ENCODE measurements at regions not wholly inside any gene's neighbourhood (a gene's known extent, or its start where the extent isn't known, plus 50 kb on each side); places are given as distances from the start of the nearest gene placed in this dataset.

GRCh38 chr5:112549605-112550166, 130.6 kb upstream of the EPB41L4A start (continued):
- TF ChIP-seq, protein P1, sequence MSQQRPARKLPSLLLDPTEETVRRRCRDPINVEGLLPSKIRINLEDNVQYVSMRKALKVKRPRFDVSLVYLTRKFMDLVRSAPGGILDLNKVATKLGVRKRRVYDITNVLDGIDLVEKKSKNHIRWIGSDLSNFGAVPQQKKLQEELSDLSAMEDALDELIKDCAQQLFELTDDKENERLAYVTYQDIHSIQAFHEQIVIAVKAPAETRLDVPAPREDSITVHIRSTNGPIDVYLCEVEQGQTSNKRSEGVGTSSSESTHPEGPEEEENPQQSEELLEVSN (IDR thresholded peaks at IDR 0.05; ENCODE audit: borderline replicate concordance in 1 of 2, extremely low read depth in 1 of 2, insufficient read depth in 1 of 2, insufficient read length in 1 of 2, low read depth in 1 of 2, low read length in 1 of 2, poor library complexity in 1 of 2, severe bottlenecking in 1 of 2): no peak
- TF ChIP-seq PTRF (tag; IDR thresholded peaks at IDR 0.05): no peak
- TF ChIP-seq MAFK (IDR thresholded peaks at IDR 0.05; ENCODE audit: low read length): no peak
- TF ChIP-seq KHSRP (IDR thresholded peaks at IDR 0.05): no peak
- no peak for TF ChIP-seq ZZZ3 (IDR thresholded peaks at IDR 0.05)
- no peak for TF ChIP-seq IRF9 (tag; IDR thresholded peaks at IDR 0.05)
- TF ChIP-seq, protein P2, sequence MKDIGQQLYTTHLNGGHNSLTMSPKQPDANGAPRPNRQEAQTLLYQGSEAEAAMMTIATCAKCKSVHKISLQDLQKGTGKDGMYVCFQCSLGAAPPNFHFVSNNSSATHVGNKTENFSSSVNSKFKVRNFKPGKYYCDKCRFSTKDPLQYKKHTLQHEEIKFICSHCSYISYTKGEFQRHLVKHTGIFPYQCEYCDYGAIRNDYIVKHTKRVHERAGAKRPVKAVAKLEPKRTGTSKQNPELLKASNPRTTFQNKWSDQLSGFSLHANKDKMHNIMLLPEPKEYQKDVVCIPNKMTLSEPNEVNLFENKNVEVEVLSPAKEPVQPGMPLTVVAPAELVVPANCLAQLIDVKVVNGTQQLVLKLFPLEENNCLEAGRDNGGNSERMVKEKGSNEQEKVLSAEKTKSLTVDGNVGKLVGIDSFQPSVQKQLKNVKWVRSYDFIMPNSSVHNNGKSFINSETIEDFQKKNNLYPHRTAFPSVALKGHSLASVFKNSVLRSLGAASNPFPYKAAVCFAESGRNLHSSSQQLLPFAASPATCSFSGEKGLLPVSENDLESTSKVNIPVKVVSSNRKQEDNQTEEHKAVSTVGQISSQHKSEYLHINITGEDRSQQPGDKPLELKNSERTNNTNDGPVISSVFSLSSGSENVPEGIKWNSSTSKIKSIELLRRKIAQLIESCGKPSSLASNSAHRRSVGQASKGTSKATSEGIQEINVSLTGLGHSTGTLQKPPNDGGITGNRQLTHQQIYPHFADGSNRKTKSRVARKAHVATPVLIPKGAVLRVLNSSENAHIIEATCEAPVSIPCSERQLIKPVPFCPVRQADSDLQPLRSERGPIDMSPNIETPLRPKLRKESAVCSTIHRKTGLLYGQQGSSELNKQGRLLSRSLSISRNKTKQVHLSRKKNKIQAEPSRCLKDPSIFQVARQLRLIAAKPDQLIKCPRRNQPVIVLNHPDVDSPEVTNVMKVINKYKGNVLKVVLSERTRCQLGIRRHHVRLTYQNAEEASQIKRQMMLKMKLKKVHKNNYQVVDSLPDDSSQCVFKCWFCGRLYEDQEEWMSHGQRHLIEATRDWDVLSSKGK (CRISPR knock-in tag; IDR thresholded peaks at IDR 0.05): no peak
- TF ChIP-seq NBN (IDR thresholded peaks at IDR 0.05; ENCODE audit: low read depth): no peak
- no peak for TF ChIP-seq BRF1 (IDR thresholded peaks at IDR 0.05; ENCODE audit: borderline replicate concordance, extremely low read depth, insufficient read length)
- no peak for TF ChIP-seq ARID2 (IDR thresholded peaks at IDR 0.05)
- peak; percentile 76; the same call in 1 of the 2 replicates for TF ChIP-seq ZNF311 (CRISPR knock-in tag; IDR thresholded peaks at IDR 0.05)
- TF ChIP-seq, protein P3, sequence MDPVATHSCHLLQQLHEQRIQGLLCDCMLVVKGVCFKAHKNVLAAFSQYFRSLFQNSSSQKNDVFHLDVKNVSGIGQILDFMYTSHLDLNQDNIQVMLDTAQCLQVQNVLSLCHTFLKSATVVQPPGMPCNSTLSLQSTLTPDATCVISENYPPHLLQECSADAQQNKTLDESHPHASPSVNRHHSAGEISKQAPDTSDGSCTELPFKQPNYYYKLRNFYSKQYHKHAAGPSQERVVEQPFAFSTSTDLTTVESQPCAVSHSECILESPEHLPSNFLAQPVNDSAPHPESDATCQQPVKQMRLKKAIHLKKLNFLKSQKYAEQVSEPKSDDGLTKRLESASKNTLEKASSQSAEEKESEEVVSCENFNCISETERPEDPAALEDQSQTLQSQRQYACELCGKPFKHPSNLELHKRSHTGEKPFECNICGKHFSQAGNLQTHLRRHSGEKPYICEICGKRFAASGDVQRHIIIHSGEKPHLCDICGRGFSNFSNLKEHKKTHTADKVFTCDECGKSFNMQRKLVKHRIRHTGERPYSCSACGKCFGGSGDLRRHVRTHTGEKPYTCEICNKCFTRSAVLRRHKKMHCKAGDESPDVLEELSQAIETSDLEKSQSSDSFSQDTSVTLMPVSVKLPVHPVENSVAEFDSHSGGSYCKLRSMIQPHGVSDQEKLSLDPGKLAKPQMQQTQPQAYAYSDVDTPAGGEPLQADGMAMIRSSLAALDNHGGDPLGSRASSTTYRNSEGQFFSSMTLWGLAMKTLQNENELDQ (CRISPR knock-in tag; IDR thresholded peaks at IDR 0.05; ENCODE audit: borderline replicate concordance): no peak
- 0 out of 2 replicates have a peak, but pooled peaks have one; percentile 69 for TF ChIP-seq DMBX1 (CRISPR knock-in tag; IDR thresholded peaks at IDR 0.05; ENCODE audit: borderline replicate concordance)
- TF ChIP-seq, protein P4, sequence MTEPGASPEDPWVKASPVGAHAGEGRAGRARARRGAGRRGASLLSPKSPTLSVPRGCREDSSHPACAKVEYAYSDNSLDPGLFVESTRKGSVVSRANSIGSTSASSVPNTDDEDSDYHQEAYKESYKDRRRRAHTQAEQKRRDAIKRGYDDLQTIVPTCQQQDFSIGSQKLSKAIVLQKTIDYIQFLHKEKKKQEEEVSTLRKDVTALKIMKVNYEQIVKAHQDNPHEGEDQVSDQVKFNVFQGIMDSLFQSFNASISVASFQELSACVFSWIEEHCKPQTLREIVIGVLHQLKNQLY (CRISPR knock-in tag; conservative IDR thresholded peaks at IDR 0.05): no peak
- TF ChIP-seq MTF1 (CRISPR knock-in tag; IDR thresholded peaks at IDR 0.05; ENCODE audit: borderline replicate concordance): no peak
- no peak for TF ChIP-seq NFYB (IDR thresholded peaks at IDR 0.05; ENCODE audit: extremely low read depth, insufficient read length)
- TF ChIP-seq TGIF2 (CRISPR knock-in tag; IDR thresholded peaks at IDR 0.05): no peak
- TF ChIP-seq USF1 (CRISPR knock-in tag; IDR thresholded peaks at IDR 0.05): no peak
